Tibial nerve (tissue), 4 donors: ENCODE measurements at regions not wholly inside any gene's neighbourhood (a gene's known extent, or its start where the extent isn't known, plus 50 kb on each side); places are given as distances from the start of the nearest gene placed in this dataset.
A peak's percentile ranks its signal among the peaks of the same experiment; 100 is the strongest.

ENCODE experiments used
- DNase-seq, 2 donors: peaks; one replicate each; pipeline ENCODE4 v3.0.0-alpha.2; 2019; ENCODE audit warnings: low spot score in 2 of 2
- H3K27ac ChIP-seq, 4 donors: fragments of 200-600 bp; sonication (generic) in 3 of 4; one replicate each; pipeline ENCODE4 v1.5.1; 2017 to 2019; ENCODE audit warnings: mild to moderate bottlenecking in 1 of 4
- H3K27me3 ChIP-seq, 2 donors: fragments of 200-600 bp; sonication (generic) in 1 of 2; one replicate each; pipeline versions ENCODE4 v1.5.1 to v1.6.0; 2017 to 2019
- H3K36me3 ChIP-seq, 3 donors: fragments of 200-600 bp; sonication (generic); one replicate each; pipeline ENCODE4 v1.5.1; 2018 to 2019
- H3K4me1 ChIP-seq, 4 donors: fragments of 200-600 bp; sonication (generic) in 3 of 4; one replicate each; pipeline ENCODE4 v1.5.1; 2017 to 2019
- H3K4me3 ChIP-seq, 4 donors: fragments of 200-600 bp; sonication (generic) in 3 of 4; one replicate each; pipeline ENCODE4 v1.5.1; 2017 to 2019; ENCODE audit warnings: mild to moderate bottlenecking in 1 of 4, moderate library complexity in 1 of 4
- H3K9me3 ChIP-seq, 4 donors: fragments of 200-600 bp; sonication (generic) in 3 of 4; one replicate each; pipeline ENCODE4 v1.5.1; 2017 to 2019
- CTCF ChIP-seq, 5 experiments: fragments of 200-600 bp in 3 of 5; fragments of 450-650 bp in 2 of 5; sonication (generic) in 3 of 5; IDR thresholded peaks; one replicate each; pipeline ENCODE4 v1.5.1; 2016 to 2019; ENCODE audit warnings: antibody characterized with exemption in 5 of 5, mild to moderate bottlenecking in 3 of 5, moderate library complexity in 2 of 5
- EP300 ChIP-seq, 2 donors: sonication (generic); formaldehyde crosslinking; IDR thresholded peaks; one replicate each; pipeline ENCODE4 v1.6.1; 2017; ENCODE audit warnings: antibody characterized with exemption in 2 of 2, mild to moderate bottlenecking in 1 of 2
- POLR2A ChIP-seq, 2 donors: fragments of 450-650 bp; IDR thresholded peaks; one replicate each; pipeline ENCODE4 v1.6.1; 2017; ENCODE audit warnings: antibody characterized with exemption in 2 of 2, mild to moderate bottlenecking in 2 of 2, moderate library complexity in 2 of 2
- WGBS, 2 donors: methylation state at CpG; one replicate each; pipeline ENCODE4 v1.1.5; 2018; 5-methylcytosine and 5-hydroxymethylcytosine counted together

GRCh38 chr22:23383491-23384361 is 196.4 kb downstream of the IGLL1 start:
- Histone ChIP-seq H3K4me1 (peaks cover 0 to 27% (median 10%) of the 10 kb centered on the region in 4 donors), H3K9me3 (no peaks in the 10 kb centered on the region), H3K27me3 (no peaks in the 10 kb centered on the region), H3K27ac (peak overlapping the region in 1 of 4 donors; percentile 55), H3K4me3 (no peak overlapping the region), H3K36me3 (no peaks in the 10 kb centered on the region)
- TF ChIP-seq EP300 (IDR thresholded peaks at IDR 0.05) (no peak), CTCF (IDR thresholded peaks at IDR 0.05) (no peak), POLR2A (IDR thresholded peaks at IDR 0.05) (no peak)
- WGBS, 2 donors: 49 to 52% methylated on average over 20 to 21 of the region's 23 CpGs
- no peak for DNase-seq

- Histone ChIP-seq H3K36me3 (no peaks in the 10 kb centered on the region), H3K9me3 (no peaks in the 10 kb centered on the region), H3K4me3 (no peak overlapping the region), H3K27ac (no peak overlapping the region), H3K4me1 (peaks cover 0 to 27% (median 10%) of the 10 kb centered on the region in 4 donors), H3K27me3 (no peaks in the 10 kb centered on the region)
- WGBS, 2 donors: 83% methylated on average over 16 of the region's 16 CpGs
- TF ChIP-seq CTCF (IDR thresholded peaks at IDR 0.05): no peak
- no peak for TF ChIP-seq POLR2A (IDR thresholded peaks at IDR 0.05)
- TF ChIP-seq EP300 (IDR thresholded peaks at IDR 0.05): no peak
- DNase-seq: no peak
Observed at GRCh38 chr22:23382428-23383218, 197.5 kb downstream of the IGLL1 start.

GRCh38 chr22:23381661-23382427 is 198.2 kb downstream of the IGLL1 start:
- Histone ChIP-seq H3K4me1 (peaks cover 0 to 27% (median 10%) of the 10 kb centered on the region in 4 donors), H3K27me3 (no peaks in the 10 kb centered on the region), H3K4me3 (no peak overlapping the region), H3K36me3 (no peaks in the 10 kb centered on the region), H3K9me3 (no peaks in the 10 kb centered on the region), H3K27ac (no peak overlapping the region)
- TF ChIP-seq EP300 (IDR thresholded peaks at IDR 0.05) (no peak), CTCF (IDR thresholded peaks at IDR 0.05) (no peak), POLR2A (IDR thresholded peaks at IDR 0.05) (no peak)
- WGBS, 2 donors: 90 to 95% methylated on average over 13 to 15 of the region's 16 CpGs
- DNase-seq: no peak

GRCh38 chr22:23380911-23381310 is 199.2 kb downstream of the IGLL1 start:
- TF ChIP-seq POLR2A (IDR thresholded peaks at IDR 0.05) (no peak), EP300 (IDR thresholded peaks at IDR 0.05) (no peak), CTCF (IDR thresholded peaks at IDR 0.05) (no peak)
- Histone ChIP-seq H3K36me3 (no peaks in the 10 kb centered on the region), H3K4me1 (peaks cover 0 to 25% (median 9%) of the 10 kb centered on the region in 4 donors), H3K27ac (no peak overlapping the region), H3K9me3 (no peaks in the 10 kb centered on the region), H3K4me3 (no peak overlapping the region), H3K27me3 (no peaks in the 10 kb centered on the region)
- WGBS, 2 donors: 97 to 98% methylated on average over 4 of the region's 4 CpGs
- DNase-seq: no peak
